ENCODE measurements at regions not wholly inside any gene's neighbourhood (a gene's known extent, or its start where the extent isn't known, plus 50 kb on each side); places are given as distances from the start of the nearest gene placed in this dataset.

- H3K36me3 Mint-ChIP-seq: no peaks in the 10 kb centered on the region
- H3K27me3 Mint-ChIP-seq: no peaks in the 10 kb centered on the region
- H3K4me3 Mint-ChIP-seq: no peak overlapping the region
- no peaks in the 10 kb centered on the region for H3K9me3 Mint-ChIP-seq
- H3K4me1 Mint-ChIP-seq: peaks cover 9% of the 10 kb centered on the region
- no peak for DNase-seq (ENCODE audit: low spot score in 2 of 2)
- H3K27ac Mint-ChIP-seq: no peak overlapping the region
- no peak for ATAC-seq (ENCODE audit: low read depth)
Observed at GRCh38 chr21:15219039-15219438, 154.2 kb upstream of the NRIP1 start.

GRCh38 chr21:15219894-15220293, 155.1 kb upstream of the NRIP1 start:
- Mint-ChIP-seq H3K27ac (peak overlapping the region; percentile 14), H3K9me3 (no peaks in the 10 kb centered on the region), H3K4me1 (peaks cover 9% of the 10 kb centered on the region), H3K4me3 (peak overlapping the region; percentile 63), H3K27me3 (no peaks in the 10 kb centered on the region), H3K36me3 (no peaks in the 10 kb centered on the region)
- no peak for DNase-seq (ENCODE audit: low spot score in 2 of 2)
- peak; percentile 90 for ATAC-seq (ENCODE audit: low read depth)

GRCh38 chr21:15221799-15222386, 157.1 kb upstream of the NRIP1 start:
- Mint-ChIP-seq H3K27ac (no peak overlapping the region), H3K9me3 (no peaks in the 10 kb centered on the region), H3K4me3 (no peak overlapping the region), H3K27me3 (no peaks in the 10 kb centered on the region), H3K4me1 (peaks cover 9% of the 10 kb centered on the region), H3K36me3 (no peaks in the 10 kb centered on the region)
- DNase-seq (ENCODE audit: low spot score in 2 of 2) (no peak), ATAC-seq (ENCODE audit: low read depth) (no peak)

GRCh38 chr21:15222707-15223106, 157.9 kb upstream of the NRIP1 start:
- Mint-ChIP-seq H3K4me1 (peaks cover 9% of the 10 kb centered on the region), H3K27ac (no peak overlapping the region), H3K27me3 (no peaks in the 10 kb centered on the region), H3K4me3 (no peak overlapping the region), H3K9me3 (no peaks in the 10 kb centered on the region), H3K36me3 (no peaks in the 10 kb centered on the region)
- DNase-seq (ENCODE audit: low spot score in 2 of 2) (no peak), ATAC-seq (ENCODE audit: low read depth) (no peak)

GRCh38 chr21:15224346-15225086, 159.7 kb upstream of the NRIP1 start:
- no peaks in the 10 kb centered on the region for H3K36me3 Mint-ChIP-seq
- peaks cover 9% of the 10 kb centered on the region for H3K4me1 Mint-ChIP-seq
- no peaks in the 10 kb centered on the region for H3K9me3 Mint-ChIP-seq
- H3K27ac Mint-ChIP-seq: no peak overlapping the region
- H3K27me3 Mint-ChIP-seq: no peaks in the 10 kb centered on the region
- DNase-seq (ENCODE audit: low spot score in 2 of 2): no peak
- no peak overlapping the region for H3K4me3 Mint-ChIP-seq
- ATAC-seq (ENCODE audit: low read depth): no peak

GRCh38 chr21:15227919-15228318, 163.1 kb upstream of the NRIP1 start:
- Mint-ChIP-seq H3K27me3 (no peaks in the 10 kb centered on the region), H3K36me3 (no peaks in the 10 kb centered on the region), H3K4me1 (peaks cover under 1% of the 10 kb centered on the region), H3K27ac (no peak overlapping the region), H3K9me3 (no peaks in the 10 kb centered on the region), H3K4me3 (no peak overlapping the region)
- DNase-seq (ENCODE audit: low spot score in 2 of 2) (no peak), ATAC-seq (ENCODE audit: low read depth) (no peak)

GRCh38 chr21:15229390-15229789, 164.6 kb upstream of the NRIP1 start:
- ATAC-seq (ENCODE audit: low read depth): no peak

GRCh38 chr21:15233611-15234010, 168.8 kb upstream of the NRIP1 start:
- Mint-ChIP-seq H3K4me3 (no peak overlapping the region), H3K27ac (no peak overlapping the region), H3K9me3 (peaks cover 1% of the 10 kb centered on the region), H3K27me3 (peaks cover 2% of the 10 kb centered on the region), H3K4me1 (no peaks in the 10 kb centered on the region), H3K36me3 (no peaks in the 10 kb centered on the region)
- no peak for DNase-seq (ENCODE audit: low spot score in 2 of 2)
- ATAC-seq (ENCODE audit: low read depth): no peak

More at GRCh38 chr21:15229390-15229789, 164.6 kb upstream of the NRIP1 start:
- Mint-ChIP-seq H3K36me3 (no peaks in the 10 kb centered on the region), H3K27me3 (peaks cover 2% of the 10 kb centered on the region), H3K4me3 (no peak overlapping the region), H3K9me3 (peaks cover 1% of the 10 kb centered on the region), H3K4me1 (no peaks in the 10 kb centered on the region), H3K27ac (no peak overlapping the region)
- no peak for DNase-seq (ENCODE audit: low spot score in 2 of 2)

GRCh38 chr21:15236111-15236510, 171.3 kb upstream of the NRIP1 start:
- H3K36me3 Mint-ChIP-seq: no peaks in the 10 kb centered on the region
- ATAC-seq (ENCODE audit: low read depth): no peak
- H3K27me3 Mint-ChIP-seq: peaks cover 2% of the 10 kb centered on the region
- H3K4me3 Mint-ChIP-seq: no peak overlapping the region
- no peak overlapping the region for H3K27ac Mint-ChIP-seq
- peaks cover 1% of the 10 kb centered on the region for H3K9me3 Mint-ChIP-seq
- no peak for DNase-seq (ENCODE audit: low spot score in 2 of 2)
- H3K4me1 Mint-ChIP-seq: no peaks in the 10 kb centered on the region

- H3K27ac Mint-ChIP-seq: no peak overlapping the region
- DNase-seq (ENCODE audit: low spot score in 2 of 2) (no peak), ATAC-seq (ENCODE audit: low read depth) (no peak)
- no peaks in the 10 kb centered on the region for H3K9me3 Mint-ChIP-seq
- H3K36me3 Mint-ChIP-seq: no peaks in the 10 kb centered on the region
- H3K4me3 Mint-ChIP-seq: no peak overlapping the region
- peaks cover 3% of the 10 kb centered on the region for H3K27me3 Mint-ChIP-seq
- no peaks in the 10 kb centered on the region for H3K4me1 Mint-ChIP-seq
Observed at GRCh38 chr21:15240848-15241247, 176.0 kb upstream of the NRIP1 start.

GRCh38 chr21:15241997-15242736, 177.4 kb upstream of the NRIP1 start:
- Mint-ChIP-seq H3K36me3 (no peaks in the 10 kb centered on the region), H3K27ac (no peak overlapping the region), H3K27me3 (peaks cover 3% of the 10 kb centered on the region), H3K9me3 (no peaks in the 10 kb centered on the region), H3K4me3 (no peak overlapping the region), H3K4me1 (no peaks in the 10 kb centered on the region)
- ATAC-seq (ENCODE audit: low read depth): no peak
- DNase-seq (ENCODE audit: low spot score in 2 of 2): no peak

- peaks cover 3% of the 10 kb centered on the region for H3K27me3 Mint-ChIP-seq
- DNase-seq (ENCODE audit: low spot score in 2 of 2) (no peak), ATAC-seq (ENCODE audit: low read depth) (no peak)
- H3K4me1 Mint-ChIP-seq: no peaks in the 10 kb centered on the region
- no peaks in the 10 kb centered on the region for H3K36me3 Mint-ChIP-seq
- H3K27ac Mint-ChIP-seq: no peak overlapping the region
- no peaks in the 10 kb centered on the region for H3K9me3 Mint-ChIP-seq
- no peak overlapping the region for H3K4me3 Mint-ChIP-seq
Observed at GRCh38 chr21:15242906-15243305, 178.1 kb upstream of the NRIP1 start.

- DNase-seq (ENCODE audit: low spot score in 2 of 2) (no peak), ATAC-seq (ENCODE audit: low read depth) (no peak)
- H3K4me3 Mint-ChIP-seq: no peak overlapping the region
- H3K4me1 Mint-ChIP-seq: no peaks in the 10 kb centered on the region
- no peaks in the 10 kb centered on the region for H3K9me3 Mint-ChIP-seq
- H3K27me3 Mint-ChIP-seq: peaks cover 3% of the 10 kb centered on the region
- no peak overlapping the region for H3K27ac Mint-ChIP-seq
- H3K36me3 Mint-ChIP-seq: no peaks in the 10 kb centered on the region
Observed at GRCh38 chr21:15243406-15243805, 178.6 kb upstream of the NRIP1 start.

- no peak overlapping the region for H3K4me3 Mint-ChIP-seq
- no peak overlapping the region for H3K27ac Mint-ChIP-seq
- DNase-seq (ENCODE audit: low spot score in 2 of 2): no peak
Observed at GRCh38 chr21:15247613-15248012, 182.8 kb upstream of the NRIP1 start.

More at GRCh38 chr21:15247613-15248012, 182.8 kb upstream of the NRIP1 start:
- Mint-ChIP-seq H3K9me3 (no peaks in the 10 kb centered on the region), H3K27me3 (peaks cover 11% of the 10 kb centered on the region), H3K36me3 (no peaks in the 10 kb centered on the region), H3K4me1 (no peaks in the 10 kb centered on the region)
- no peak for ATAC-seq (ENCODE audit: low read depth)

All from memory B cell (primary cell).